PC-3 (cell line): ENCODE measurements at regions not wholly inside any gene's neighbourhood (a gene's known extent, or its start where the extent isn't known, plus 50 kb on each side); places are given as distances from the start of the nearest gene placed in this dataset.

Experiments
- ATAC-seq: fragments of 200-7000 bp; cut with Tn5 transposase; 2 replicates; pipeline ENCODE4 v1.9.1; 2020; ENCODE audit warnings: mild to moderate bottlenecking, moderate library complexity
- BruUV-seq: library from RNA; stranded (reverse); fragments of 400-500 nt; replicated peaks from 2 replicates; lab custom pipeline; 2021; lab: Mats Ljungman, UMichigan
- CTCF ChIA-PET: fragments of 300-600 bp; sonication (Branson Sonifier 250); formaldehyde crosslinking; loops from one replicate; lab custom pipeline; 2022; ENCODE audit warnings: antibody characterized with exemption; lab: Charles Lee
- POLR2A ChIA-PET: fragments of 300-600 bp; sonication (Branson Sonifier 250); formaldehyde crosslinking; loops from one replicate; lab custom pipeline; 2022; ENCODE audit warnings: antibody characterized with exemption; ENCODE audit not compliant: unreplicated experiment; lab: Charles Lee
- DNase-seq: peaks from one replicate; pipeline ENCODE4 v3.0.0-alpha.2; 2015
- H2AFZ ChIP-seq: fragments of 300-600 bp; sonication (generic); 2 replicates; pipeline ENCODE4 v1.6.0; 2016; ENCODE audit warnings: antibody characterized with exemption, low read length
- H3F3A ChIP-seq: fragments of 300-600 bp; sonication (generic); one replicate; pipeline ENCODE4 v1.6.0; 2017; ENCODE audit warnings: antibody characterized with exemption, low read length, control low read depth, mild to moderate bottlenecking; ENCODE audit not compliant: unreplicated experiment
- H3K27ac ChIP-seq: fragments of 300-600 bp; sonication (generic); 2 replicates; pipeline ENCODE4 v1.5.1; 2016; ENCODE audit warnings: mild to moderate bottlenecking, low read length
- H3K27me3 ChIP-seq: fragments of 300-600 bp; sonication (generic); 2 replicates; pipeline ENCODE4 v1.6.1; 2016; ENCODE audit warnings: low read length, mixed read lengths
- H3K36me3 ChIP-seq: fragments of 300-600 bp; sonication (generic); 2 replicates; pipeline ENCODE4 v1.6.1; 2016; ENCODE audit warnings: low read depth, mixed run types, low read length, mixed read lengths
- H3K4me1 ChIP-seq: fragments of 300-600 bp; sonication (generic); 2 replicates; pipeline ENCODE4 v1.5.1; 2016; ENCODE audit warnings: low read length; ENCODE audit not compliant: insufficient read depth
- H3K4me2 ChIP-seq: fragments of 300-600 bp; sonication (generic); 2 replicates; pipeline ENCODE4 v1.6.0; 2016; ENCODE audit warnings: low read length
- H3K4me3 ChIP-seq: fragments of 300-600 bp; sonication (generic); 2 replicates; pipeline ENCODE4 v1.5.1; 2016; ENCODE audit warnings: mild to moderate bottlenecking, low read length, mixed read lengths
- H3K79me2 ChIP-seq: fragments of 300-600 bp; sonication (generic); 2 replicates; pipeline ENCODE4 v1.6.1; 2017; ENCODE audit warnings: low read length, mixed read lengths
- H3K9ac ChIP-seq: fragments of 300-600 bp; sonication (generic); 2 replicates; pipeline ENCODE4 v1.6.0; 2016; ENCODE audit warnings: mild to moderate bottlenecking, low read length
- H3K9me2 ChIP-seq: fragments of 300-600 bp; sonication (generic); replicated peaks from 2 replicates; pipeline ENCODE4 v1.6.1; 2016; ENCODE audit warnings: mixed run types, low read length, mixed read lengths
- H3K9me3 ChIP-seq: fragments of 300-600 bp; sonication (generic); 2 replicates; pipeline ENCODE4 v1.6.1; 2016; ENCODE audit warnings: low read length, mixed read lengths
- H4K20me1 ChIP-seq: fragments of 300-600 bp; sonication (generic); 2 replicates; pipeline ENCODE4 v1.6.1; 2016; ENCODE audit warnings: low read length, mixed read lengths
- CTCF ChIP-seq: fragments of 300-600 bp; sonication (generic); conservative IDR thresholded peaks from 2 replicates; pipeline ENCODE4 v1.5.1; 2017; ENCODE audit warnings: antibody characterized with exemption, low read depth, mild to moderate bottlenecking, low read length
- EZH2 ChIP-seq: fragments of 300-600 bp; sonication (generic); IDR thresholded peaks from one replicate; pipeline ENCODE4 v1.6.1; 2017; ENCODE audit warnings: antibody characterized with exemption, mild to moderate bottlenecking, low read length; ENCODE audit not compliant: unreplicated experiment
- EZH2phosphoT487 ChIP-seq: fragments of 300-600 bp; sonication (generic); IDR thresholded peaks from 2 replicates; pipeline ENCODE4 v1.6.1; 2018; ENCODE audit warnings: mild to moderate bottlenecking, antibody characterized with exemption, low read length, borderline replicate concordance
- intact Hi-C: fragments of 100-400 bp; cut with micrococcal nuclease; formaldehyde crosslinking; loops from 2 replicates; pipeline ENCODE4 v1.9.0; 2023

- no peaks in the 10 kb centered on the region for H3K4me1 ChIP-seq
- intact Hi-C loops = no loop called here
- no peaks in the 10 kb centered on the region for H3K9me3 ChIP-seq
- no peak overlapping the region for H3K4me2 ChIP-seq
- ChIA-PET CTCF (no interaction called here), POLR2A (no interaction called here)
- H3K4me3 ChIP-seq = no peak overlapping the region
- H3K36me3 ChIP-seq = no peaks in the 10 kb centered on the region
- H2AFZ ChIP-seq = no peak overlapping the region
- BruUV-seq = no TSS peak
- H3K9ac ChIP-seq = no peak overlapping the region
- H3K27me3 ChIP-seq = no peaks in the 10 kb centered on the region
- no peaks in the 10 kb centered on the region for H4K20me1 ChIP-seq
- no peak for TF ChIP-seq EZH2phosphoT487
- TF ChIP-seq CTCF = no peak
- no peak for TF ChIP-seq EZH2
- H3K79me2 ChIP-seq = no peaks in the 10 kb centered on the region
- H3K9me2 ChIP-seq = no peaks in the 10 kb centered on the region
- DNase-seq (no peak), ATAC-seq (no peak)
- H3F3A ChIP-seq = no peaks in the 10 kb centered on the region
- H3K27ac ChIP-seq = no peak overlapping the region
Observed at GRCh38 chr1:201663491-201664113, 124.7 kb downstream of the NAV1 start.

GRCh38 chr1:201665036-201665435 lies 126.1 kb downstream of the NAV1 start:
- no peaks in the 10 kb centered on the region for H3K79me2 ChIP-seq
- CTCF ChIA-PET = no interaction called here

More at GRCh38 chr1:201665036-201665435, 126.1 kb downstream of the NAV1 start:
- Histone ChIP-seq H4K20me1 (no peaks in the 10 kb centered on the region), H3K27me3 (no peaks in the 10 kb centered on the region), H3K4me2 (no peak overlapping the region), H3K27ac (no peak overlapping the region), H3K9me3 (no peaks in the 10 kb centered on the region), H3K4me1 (no peaks in the 10 kb centered on the region), H2AFZ (no peak overlapping the region), H3K9ac (no peak overlapping the region), H3K36me3 (no peaks in the 10 kb centered on the region), H3F3A (no peaks in the 10 kb centered on the region), H3K9me2 (no peaks in the 10 kb centered on the region), H3K4me3 (no peak overlapping the region)
- no peak for ATAC-seq
- DNase-seq = no peak
- intact Hi-C loops = no loop called here
- POLR2A ChIA-PET = no interaction called here
- BruUV-seq = no TSS peak
- TF ChIP-seq CTCF = no peak
- TF ChIP-seq EZH2phosphoT487 = no peak
- TF ChIP-seq EZH2 = no peak
